NOMO-1 treated with dmso at 0.1 percent for 144 hours (cell line): ENCODE measurements at regions not wholly inside any gene's neighbourhood (a gene's known extent, or its start where the extent isn't known, plus 50 kb on each side); places are given as distances from the start of the nearest gene placed in this dataset.

Experiments used
- DNase-seq: peaks from one replicate; lab custom pipeline; 2025; ENCODE audit not compliant: unreplicated experiment; lab: John Stamatoyannopoulos, UW

- no peak for DNase-seq
Observed at GRCh38 chr22:49534386-49534785, 293.3 kb downstream of the BRD1 start.

DNA sequence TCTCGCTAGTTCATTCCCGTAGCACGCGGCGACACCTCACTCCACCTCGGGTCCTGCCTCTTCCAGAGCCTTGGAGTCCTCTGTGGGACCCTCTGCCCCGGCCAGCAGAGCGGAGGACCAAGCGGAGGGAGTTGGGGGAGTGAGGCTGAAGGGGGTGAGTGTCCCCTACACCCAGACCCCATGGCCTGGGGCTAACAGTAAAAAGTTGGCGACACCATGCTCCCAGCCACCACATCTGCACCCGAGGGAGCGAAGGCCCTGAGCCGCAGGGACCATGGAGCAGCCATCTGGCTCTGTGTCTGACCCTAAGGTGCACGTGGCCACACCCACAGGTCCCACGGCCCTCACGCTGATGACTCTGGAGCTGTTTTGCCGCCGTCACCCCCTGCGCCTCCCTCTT, 293.8 kb downstream of the BRD1 start:
- no peak for DNase-seq

DNA sequence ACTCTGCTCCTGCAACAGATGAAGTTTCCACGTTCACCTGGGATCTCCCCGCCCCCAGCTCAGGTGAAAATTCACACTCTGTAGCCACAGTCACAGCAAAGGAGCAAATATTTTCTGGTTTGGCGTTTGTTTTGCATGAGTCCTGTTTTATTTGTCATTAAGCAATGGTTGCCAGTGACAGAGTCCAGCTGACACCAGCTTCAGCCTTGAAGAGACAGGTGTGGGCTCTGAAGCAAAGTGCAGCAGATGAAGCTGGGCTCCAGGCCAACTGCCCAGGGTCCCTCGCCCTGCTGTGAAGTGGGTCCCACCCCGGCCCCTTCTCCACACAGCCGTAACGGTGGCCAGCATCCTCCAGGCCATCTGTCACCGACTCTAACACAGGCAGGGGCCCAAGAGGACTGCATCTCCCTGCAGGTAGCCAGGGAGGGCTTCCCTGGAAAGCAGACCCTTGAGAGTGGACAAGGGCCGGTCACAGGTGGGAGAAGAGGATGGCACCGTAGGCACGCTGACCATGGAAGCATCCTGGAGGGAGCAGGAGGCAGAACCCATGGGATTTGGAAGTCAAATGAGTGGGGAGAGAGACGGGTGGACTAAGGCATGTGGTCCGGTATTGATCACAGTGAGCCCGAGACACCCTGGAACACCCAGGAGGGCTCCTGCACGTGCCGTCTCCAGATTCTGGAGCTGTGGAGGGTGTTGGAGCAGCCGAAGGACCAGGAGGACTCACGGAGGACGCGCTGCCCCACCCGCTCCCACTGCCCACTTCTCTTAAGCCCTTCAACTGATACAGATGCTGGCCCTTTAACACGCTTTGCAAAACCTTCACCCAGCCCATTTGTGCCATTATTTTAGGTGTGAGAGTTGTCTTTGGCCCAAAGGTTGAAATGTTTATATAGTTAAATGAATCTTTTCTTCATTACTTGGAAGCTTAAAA, 294.5 kb downstream of the BRD1 start:
- DNase-seq = no peak

GRCh38 chr22:49531368-49531791, 296.3 kb downstream of the BRD1 start:
- DNase-seq = no peak

GRCh38 chr22:49530671-49531367, 296.9 kb downstream of the BRD1 start:
- no peak for DNase-seq

- no peak for DNase-seq
Observed at GRCh38 chr22:49528420-49528720, 299.3 kb downstream of the BRD1 start.

- DNase-seq = no peak
Observed at GRCh38 chr22:49527611-49528419, 299.9 kb downstream of the BRD1 start.

DNA sequence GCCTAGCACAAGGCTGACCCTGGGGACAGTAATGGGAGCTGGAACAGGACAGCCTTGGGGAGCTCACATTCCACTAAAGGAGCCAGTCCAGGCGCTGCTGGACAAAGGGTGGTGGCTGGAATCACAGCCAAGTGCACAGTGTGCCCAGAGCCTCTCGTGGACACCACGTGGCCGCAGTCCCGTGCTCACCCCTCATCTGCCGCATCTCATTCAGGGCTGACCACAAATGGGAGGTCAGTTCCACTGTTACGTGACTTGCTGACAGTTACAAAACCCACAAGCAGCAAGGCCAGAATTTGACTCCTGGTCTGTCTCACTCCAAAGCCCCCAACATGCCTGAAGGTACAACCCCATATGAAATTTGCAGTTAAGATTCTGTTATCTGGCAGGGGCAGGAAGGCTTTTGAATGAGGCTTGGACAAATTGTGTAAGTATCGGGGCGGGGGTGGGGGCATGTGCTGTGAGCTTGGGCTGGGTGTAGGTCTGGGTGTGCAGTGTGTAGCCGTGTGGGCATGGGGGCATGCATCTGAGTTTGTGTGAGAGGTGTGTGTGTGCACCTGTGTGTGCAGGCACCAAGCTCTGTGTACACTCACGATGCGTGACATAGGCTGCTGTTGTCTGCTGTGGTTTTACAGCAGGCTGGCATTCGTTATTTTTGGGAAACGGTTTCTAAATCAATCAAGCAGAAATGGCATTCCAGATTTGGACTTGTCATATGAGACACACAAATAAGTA, 301.7 kb downstream of the BRD1 start:
- peak; percentile 90 for DNase-seq

GRCh38 chr22:49525360-49525759, 302.3 kb downstream of the BRD1 start:
- no peak for DNase-seq

DNA sequence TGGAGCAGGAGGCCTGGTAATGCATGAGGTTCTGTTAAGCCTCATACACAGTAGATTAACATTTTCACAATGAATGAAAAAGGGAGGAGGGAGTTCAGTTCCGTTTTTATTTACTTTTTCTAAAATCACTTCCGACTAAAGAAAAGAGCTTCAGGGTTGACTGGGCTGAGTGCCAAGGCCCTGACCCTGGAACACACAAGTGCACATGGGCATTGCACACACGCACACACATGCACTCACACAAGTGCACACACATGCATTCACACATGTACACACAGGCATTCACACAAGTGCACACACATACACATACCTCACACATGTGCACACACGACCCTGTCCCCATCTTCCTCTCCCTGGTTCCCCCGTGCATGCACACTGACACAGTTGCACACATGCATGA, 303.3 kb downstream of the BRD1 start:
- peak; percentile 72 for DNase-seq

GRCh38 chr22:49523374-49524008, 304.2 kb downstream of the BRD1 start:
- no peak for DNase-seq

- no peak for DNase-seq
Observed at GRCh38 chr22:49522582-49523373, 304.9 kb downstream of the BRD1 start.

DNA sequence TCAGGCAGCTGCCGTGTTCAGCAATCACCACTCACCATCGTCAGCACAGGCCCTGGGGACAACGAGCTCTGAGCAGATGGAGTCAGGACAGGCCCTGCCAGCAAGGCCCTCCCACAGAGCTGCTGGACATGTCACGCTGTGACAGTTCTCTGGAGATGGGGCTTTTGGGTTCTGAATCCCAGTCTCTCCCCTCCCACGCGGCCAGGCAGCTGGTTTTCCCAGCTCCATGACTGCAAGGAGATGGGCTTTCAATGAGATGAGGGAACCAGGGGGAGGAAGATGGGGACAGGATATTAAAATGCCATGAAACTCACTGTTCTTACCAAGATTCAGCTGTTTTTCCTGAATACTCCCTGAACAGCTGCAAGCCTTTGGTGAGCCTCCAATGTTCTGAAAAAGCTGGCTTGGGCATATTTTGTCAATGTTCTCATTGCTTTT, 305.9 kb downstream of the BRD1 start:
- DNase-seq = no peak

DNA sequence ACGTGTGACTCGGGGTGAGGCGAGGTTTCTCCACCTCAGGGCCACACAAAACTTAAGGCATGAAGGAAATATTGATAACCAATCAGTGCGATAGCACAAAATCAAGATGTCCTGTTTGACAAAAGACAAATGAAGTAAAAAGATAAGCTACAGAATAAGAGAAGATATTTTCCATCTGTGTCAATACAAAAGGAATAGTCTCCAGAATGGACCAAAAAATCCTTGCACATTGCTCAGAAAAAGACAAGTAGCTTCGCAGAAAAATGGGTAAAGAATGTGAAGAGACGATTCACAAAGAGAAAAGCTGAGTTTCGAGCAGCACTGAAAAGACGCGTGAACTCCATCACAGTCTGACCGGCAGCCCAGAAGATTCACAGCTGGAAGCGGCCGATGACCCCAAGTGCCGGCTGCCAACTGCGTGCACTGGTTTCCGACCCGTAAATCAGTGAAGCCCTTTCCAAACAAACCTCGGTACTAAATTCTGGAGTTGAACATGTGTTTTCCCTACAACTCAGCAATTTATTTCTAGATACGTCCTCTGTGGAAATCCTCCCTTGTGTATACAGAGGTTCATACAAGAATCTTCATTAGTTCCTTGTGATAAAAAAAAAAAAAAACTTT, 308.4 kb downstream of the BRD1 start:
- DNase-seq = no peak

GRCh38 chr22:49518436-49518970, 309.2 kb downstream of the BRD1 start:
- no peak for DNase-seq

GRCh38 chr22:49517667-49518185, 309.9 kb downstream of the BRD1 start:
- no peak for DNase-seq

GRCh38 chr22:49517211-49517610, 310.5 kb downstream of the BRD1 start:
- no peak for DNase-seq

- no peak for DNase-seq
Observed at GRCh38 chr22:49515475-49515874, 312.2 kb downstream of the BRD1 start.

DNA sequence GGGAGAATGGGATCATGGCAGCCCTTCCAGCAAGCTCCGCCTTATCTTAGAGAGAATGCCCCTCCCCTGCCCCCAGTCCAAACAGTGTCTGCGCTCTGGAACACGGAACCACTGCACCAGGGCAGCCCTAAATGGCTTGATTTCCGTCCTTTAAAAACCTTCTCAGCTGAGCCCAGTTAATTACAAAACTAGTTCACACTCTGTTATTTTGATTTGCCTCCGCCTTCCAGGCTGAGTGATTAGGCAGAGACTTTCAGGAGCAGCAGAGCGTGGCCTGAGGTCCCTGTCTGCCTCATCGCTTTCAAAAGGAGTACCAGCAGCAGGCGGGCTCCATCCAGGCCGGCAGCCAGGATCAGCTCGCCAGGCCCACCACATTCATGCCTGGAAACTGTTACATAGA, 313.0 kb downstream of the BRD1 start:
- DNase-seq = no peak
